ENCODE measurements at regions not wholly inside any gene's neighbourhood (a gene's known extent, or its start where the extent isn't known, plus 50 kb on each side); places are given as distances from the start of the nearest gene placed in this dataset.

GRCh38 chr11:13062115-13062514 is 53.0 kb downstream of the RASSF10 start:
- DNase-seq = no peak

- no peak for DNase-seq
Measured at GRCh38 chr11:13064593-13064992, 55.5 kb downstream of the RASSF10 start.

GRCh38 chr11:13065200-13065787 is 56.2 kb downstream of the RASSF10 start:
- DNase-seq = no peak

- no peak for DNase-seq
Measured at GRCh38 chr11:13068211-13068610, 59.1 kb downstream of the RASSF10 start.

DNA sequence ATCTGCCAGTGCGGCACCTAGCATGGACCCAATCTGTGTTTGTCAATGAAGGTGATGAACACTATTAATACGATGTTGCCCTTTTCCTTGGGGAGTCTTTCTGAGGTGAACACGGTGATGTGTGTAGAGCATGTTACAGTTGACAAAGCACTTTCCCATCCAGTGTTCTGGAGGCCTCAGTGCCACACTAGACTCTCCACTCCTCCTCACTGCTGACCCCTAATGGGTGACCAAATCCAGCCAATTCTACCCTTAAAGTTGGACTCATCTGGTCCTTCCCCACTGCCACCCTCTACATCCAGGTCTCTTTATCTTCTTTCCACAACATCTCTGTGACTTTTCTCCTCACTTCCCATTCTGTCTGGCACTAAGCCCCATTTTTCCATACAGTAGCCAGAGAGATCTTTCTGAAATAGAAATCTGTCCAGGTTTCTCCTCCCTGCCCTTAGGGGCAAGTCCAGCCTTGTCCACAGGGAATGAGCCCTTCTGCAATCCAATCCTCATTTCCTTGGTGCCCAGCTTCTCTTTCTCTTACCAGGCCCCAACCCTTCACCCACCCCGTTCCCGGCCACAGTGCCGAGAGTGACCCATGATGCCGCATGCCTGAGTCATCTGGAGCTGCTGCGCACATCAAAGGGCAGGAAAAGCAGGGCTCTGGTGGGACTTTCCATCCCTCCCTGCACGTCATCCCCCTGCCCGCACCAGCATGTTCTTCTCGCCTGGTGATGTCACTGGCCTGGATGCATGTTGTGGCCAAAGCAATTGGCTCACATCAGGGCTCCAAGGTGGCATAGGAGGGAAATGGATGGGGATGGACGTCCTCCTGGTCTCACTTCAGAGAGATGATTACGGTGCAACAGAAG is 64.2 kb downstream of the RASSF10 start:
- no peak for DNase-seq

- no peak for DNase-seq
Measured at GRCh38 chr11:13074714-13075464, 65.8 kb downstream of the RASSF10 start.

DNA sequence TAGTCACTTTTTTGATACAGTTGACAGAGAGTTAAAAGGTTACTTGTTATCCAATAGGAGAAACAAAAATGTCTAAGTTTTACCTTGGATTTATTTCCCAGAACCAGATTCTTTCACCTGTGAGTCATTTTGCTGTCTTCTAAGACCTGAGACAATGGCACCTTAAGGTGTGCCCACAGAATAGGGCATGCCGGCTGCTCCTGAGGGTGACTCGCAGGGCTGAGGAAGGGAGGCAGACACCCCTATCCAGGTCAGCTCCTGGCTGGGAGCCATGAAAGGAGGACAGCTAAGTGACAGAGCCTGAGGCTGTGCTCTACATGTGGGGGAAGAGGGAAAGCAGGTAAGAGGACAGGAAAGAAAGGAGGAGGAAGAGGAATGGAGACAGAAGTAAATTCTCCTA is 67.8 kb downstream of the RASSF10 start:
- no peak for DNase-seq

GRCh38 chr11:13080861-13081260 is 71.7 kb downstream of the RASSF10 start:
- DNase-seq = no peak

DNA sequence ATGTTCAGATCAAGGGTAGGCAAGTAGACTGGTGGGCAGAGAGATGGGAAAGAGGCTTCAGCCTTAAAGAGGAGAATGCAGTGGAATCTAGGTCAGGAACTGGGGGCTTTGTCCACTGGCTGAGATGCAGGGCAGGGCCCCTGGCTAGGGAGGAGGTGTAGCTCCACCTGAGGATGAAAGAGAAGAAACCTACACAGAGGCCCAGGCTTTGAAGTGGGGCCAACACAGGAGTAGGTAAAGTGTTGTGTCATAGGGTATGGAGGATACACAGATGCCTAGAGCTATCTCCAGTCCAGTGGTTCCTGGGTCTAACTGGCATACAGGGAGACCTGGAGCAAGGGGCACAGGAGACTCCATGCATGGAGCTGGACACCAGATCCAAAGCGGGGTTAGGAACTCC is 73.5 kb downstream of the RASSF10 start:
- no peak for DNase-seq

DNA sequence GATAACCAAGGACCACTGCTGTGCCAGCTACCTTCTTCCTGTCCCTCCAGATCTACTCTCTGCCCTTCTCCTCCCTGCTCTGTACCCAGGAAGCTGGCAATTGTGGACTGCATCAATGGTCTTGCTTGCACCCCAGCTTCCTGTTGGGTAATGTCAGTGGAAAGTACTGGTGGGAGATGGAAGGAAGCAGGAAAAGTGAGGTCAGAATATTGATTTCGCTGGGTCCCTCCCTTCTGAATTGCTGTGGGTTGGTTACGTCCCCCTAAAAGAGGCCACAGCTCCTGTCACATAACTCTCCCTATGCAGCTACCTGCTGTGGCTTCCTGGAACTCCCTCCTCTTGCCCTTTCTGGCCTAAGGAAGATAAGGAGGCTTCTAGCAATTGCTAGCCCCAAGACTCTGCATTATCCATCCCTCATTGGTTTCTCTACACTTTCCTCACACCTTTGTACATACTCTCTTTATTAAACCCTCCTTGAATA is 81.2 kb downstream of the RASSF10 start:
- DNase-seq = no peak

GRCh38 chr11:13091373-13091772 is 82.3 kb downstream of the RASSF10 start:
- no peak for DNase-seq

DNA sequence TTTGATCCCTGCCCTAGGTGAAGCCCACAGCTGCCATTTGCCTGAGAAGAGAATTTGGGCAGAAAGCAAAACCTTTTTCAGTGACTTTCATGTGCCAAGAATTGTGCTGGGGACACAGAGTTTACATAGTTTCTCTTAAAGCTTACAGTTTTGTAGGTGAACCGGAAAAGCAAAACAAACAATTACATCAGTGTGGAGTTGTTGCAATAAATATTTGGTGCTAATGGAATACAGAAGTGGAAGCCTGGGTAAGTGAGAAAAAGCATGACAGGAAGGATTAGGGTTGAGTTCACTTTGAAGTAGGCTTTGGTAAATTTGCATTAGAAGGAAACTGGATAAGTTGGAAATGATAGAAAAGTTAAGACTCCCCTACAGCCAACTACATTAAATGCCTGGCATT is 82.7 kb downstream of the RASSF10 start:
- no peak for DNase-seq

GRCh38 chr11:13094930-13095687 is 86.0 kb downstream of the RASSF10 start:
- no peak for DNase-seq

- no peak for DNase-seq
Measured at GRCh38 chr11:13098063-13098462, 88.9 kb downstream of the RASSF10 start.

GRCh38 chr11:13098616-13099289 is 89.6 kb downstream of the RASSF10 start:
- DNase-seq = no peak

DNA sequence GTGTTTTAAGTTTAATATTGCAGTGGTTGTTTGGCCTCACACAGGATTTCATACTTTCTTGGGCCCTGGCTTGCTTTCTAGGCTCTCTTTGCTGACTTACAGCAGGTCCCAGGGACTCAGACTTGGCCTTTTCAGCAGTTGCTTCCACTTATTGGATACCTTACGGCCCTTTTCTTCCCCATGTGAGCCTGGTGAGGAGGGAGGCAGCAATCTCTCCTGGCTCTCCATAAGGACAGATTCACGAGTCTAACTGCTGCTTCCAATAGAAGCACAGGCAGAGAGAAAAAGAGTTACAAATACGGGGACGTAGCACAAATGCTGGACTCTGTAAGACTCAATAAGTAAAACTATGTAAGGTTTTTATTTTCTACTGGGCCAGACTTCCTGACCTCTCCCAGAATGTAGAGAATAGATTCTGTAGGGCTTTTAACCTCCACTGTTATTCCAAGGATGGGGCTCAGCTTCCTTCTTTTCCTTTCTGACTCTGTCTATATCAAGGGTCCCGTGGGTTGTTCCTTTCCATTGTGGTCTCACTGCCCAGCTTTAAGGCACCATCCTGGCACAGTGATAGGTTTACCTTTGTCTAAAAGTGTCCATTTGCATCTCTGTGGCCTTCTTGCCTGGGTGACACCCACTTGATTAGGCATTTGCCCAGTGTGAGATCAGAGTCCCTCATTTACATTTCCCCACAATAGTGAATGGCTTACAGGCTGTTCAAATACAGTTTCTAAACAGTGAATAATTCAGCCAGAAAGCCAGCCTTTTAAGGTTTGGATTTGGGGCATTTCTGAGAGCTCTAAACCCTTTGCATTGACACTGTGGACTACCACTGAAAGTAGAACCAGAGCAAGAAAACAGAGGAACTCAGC is 92.8 kb downstream of the RASSF10 start:
- DNase-seq = no peak

- DNase-seq = no peak
Measured at GRCh38 chr11:13102513-13102840, 93.4 kb downstream of the RASSF10 start.

DNA sequence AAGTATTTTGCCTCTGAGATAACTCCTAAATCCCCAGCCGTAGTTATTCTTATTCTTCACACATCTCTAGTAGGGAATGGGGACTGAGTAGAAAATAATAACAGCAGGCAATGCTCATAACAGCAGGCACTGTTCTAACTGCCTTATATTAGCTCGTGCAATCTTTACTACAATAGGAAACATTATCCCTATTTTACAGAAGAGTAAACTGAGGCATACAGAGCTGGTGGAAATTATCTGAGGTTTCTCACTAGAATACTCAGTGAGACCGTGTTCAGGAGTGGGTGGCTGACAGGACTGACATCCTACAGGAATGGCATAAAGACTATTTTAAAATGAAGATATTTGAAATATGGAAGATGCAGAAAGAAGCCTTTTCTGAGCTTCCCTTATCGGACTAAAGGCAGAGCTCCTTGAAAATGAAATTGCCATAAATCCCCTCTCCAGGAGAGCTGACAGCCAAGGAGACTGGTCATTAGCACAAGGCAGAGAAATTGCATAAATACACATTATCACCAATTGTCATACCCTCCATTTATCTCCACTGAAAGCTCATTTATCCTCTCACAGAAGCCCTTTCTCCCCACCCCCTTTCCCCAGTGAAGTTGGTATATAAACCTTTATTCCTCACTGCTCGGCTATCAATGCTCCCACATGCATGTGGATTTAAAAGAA is 93.9 kb downstream of the RASSF10 start:
- DNase-seq = no peak

- no peak for DNase-seq
Measured at GRCh38 chr11:13103962-13104554, 94.9 kb downstream of the RASSF10 start.

DNA sequence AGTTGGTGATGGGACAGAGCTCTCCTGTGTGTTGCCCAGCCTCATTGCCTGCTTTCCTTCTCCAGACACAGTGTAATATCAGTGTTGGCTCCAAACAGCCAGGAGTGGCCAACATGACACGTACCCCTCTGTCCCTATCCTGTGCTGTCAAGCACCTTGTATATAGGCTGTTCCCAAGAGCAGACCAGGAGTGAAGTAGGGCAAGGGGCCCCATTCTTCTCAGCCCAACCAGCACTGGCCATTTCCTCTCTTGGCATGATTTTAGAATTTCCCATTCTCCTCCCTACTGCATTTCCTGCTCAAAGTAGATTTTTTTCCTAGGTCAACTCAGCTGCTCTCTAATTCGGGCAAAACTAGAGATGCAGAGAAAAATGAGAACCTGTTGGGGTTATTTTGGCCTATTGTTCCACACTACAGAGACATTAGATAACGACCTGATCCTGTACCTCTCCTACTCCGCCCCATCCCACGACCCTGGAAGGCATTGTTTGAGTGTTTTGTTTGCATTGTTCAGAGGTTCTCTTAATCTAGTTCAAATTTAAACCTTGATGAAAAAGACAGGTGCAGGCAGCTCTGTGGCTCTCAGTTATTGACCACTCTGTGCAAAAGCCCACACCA is 95.6 kb downstream of the RASSF10 start:
- no peak for DNase-seq

Data from activated CD8-positive, alpha-beta memory T cell treated with anti-CD3 and anti-CD28 coated beads, Interleukin-2, amount 50 U/mL, for 4 hours (primary cell).